ENCODE measurements at regions not wholly inside any gene's neighbourhood (a gene's known extent, or its start where the extent isn't known, plus 50 kb on each side); places are given as distances from the start of the nearest gene placed in this dataset.

GRCh38 chr13:84207509-84207908 is 325.2 kb upstream of the SLITRK1 start:
- Histone ChIP-seq H2AK9ac (replicated peaks; ENCODE audit: low read depth, low read length, poor library complexity) (no peak overlapping the region), H3K18ac (ENCODE audit: low read depth, low read length) (no peak overlapping the region), H2AFZ (replicated peaks; ENCODE audit: low read length, poor library complexity) (no peak overlapping the region), H3K4me2 (ENCODE audit: low read depth, low read length) (no peak overlapping the region), H3K36me3 (ENCODE audit: control insufficient read depth, insufficient read depth, low read length) (no peaks in the 10 kb centered on the region), H2BK20ac (ENCODE audit: low read depth, low read length) (no peak overlapping the region), H3K4me3 (ENCODE audit: insufficient read depth, low read depth, low read length) (no peak overlapping the region), H3K23ac (ENCODE audit: low read depth, low read length) (no peak overlapping the region), H2AK5ac (ENCODE audit: low read depth, low read length) (no peak overlapping the region), H4K20me1 (ENCODE audit: insufficient read depth, low read length) (no peaks in the 10 kb centered on the region), H4K8ac (ENCODE audit: low read depth in 2 of 2, low read length in 2 of 2) (no peak overlapping the region), H2BK5ac (ENCODE audit: low read depth, low read length, poor library complexity, severe bottlenecking) (no peak overlapping the region), H3K9me3 (ENCODE audit: control insufficient read depth, insufficient read depth, low read length) (peaks cover 3% of the 10 kb centered on the region; the same call in 1 of the 2 replicates), H2BK15ac (ENCODE audit: low read depth, low read length) (no peak overlapping the region), H4K5ac (ENCODE audit: low read depth, low read length) (no peak overlapping the region), H3K14ac (replicated peaks; ENCODE audit: low read depth, low read length) (no peak overlapping the region), H4K91ac (ENCODE audit: insufficient read depth, low read depth, low read length) (no peak overlapping the region), H3K56ac (ENCODE audit: extremely low read depth, insufficient read depth, low read length) (no peak overlapping the region), H3K79me1 (ENCODE audit: low read depth in 1 of 2, low read length in 2 of 2) (no peaks in the 10 kb centered on the region), H3K27ac (ENCODE audit: insufficient read depth, low read length) (no peak overlapping the region), H2BK120ac (ENCODE audit: low read depth, low read length) (no peak overlapping the region), H3K9ac (ENCODE audit: low read depth, low read length) (no peak overlapping the region), H3K9me1 (ENCODE audit: insufficient read depth, low read length) (no peaks in the 10 kb centered on the region), H3K4me1 (ENCODE audit: control insufficient read depth, insufficient read depth, low read length) (no peaks in the 10 kb centered on the region), H3K4ac (ENCODE audit: low read depth, low read length) (no peak overlapping the region), H3K27me3 (ENCODE audit: control insufficient read depth, insufficient read depth, low read length) (no peaks in the 10 kb centered on the region)
- ChIA-PET CTCF (no interaction called here), POLR2A (ENCODE audit: unreplicated experiment) (no interaction called here)
- in situ Hi-C loops (cut with MboI; ENCODE audit: low sequenced_read_pairs), result no loop called here
- ATAC-seq (ENCODE audit: low read depth) (no peak), DNase-seq (no peak)
- intact Hi-C loops (cut with micrococcal nuclease), result no loop called here
- dilution Hi-C loops (cut with HindIII; ENCODE audit: low sequenced_read_pairs, unreplicated experiment), result no loop called here
- BruUV-seq (replicated peaks), result no TSS peak
- TF ChIP-seq RCOR1 (IDR thresholded peaks at IDR 0.05; ENCODE audit: insufficient replicate concordance, low read length), result no peak
- TF ChIP-seq FOS (IDR thresholded peaks at IDR 0.05; ENCODE audit: low read depth, low read length), result no peak
- TF ChIP-seq BHLHE40 (IDR thresholded peaks at IDR 0.05; ENCODE audit: low read depth, low read length), result no peak
- no peak for TF ChIP-seq MAZ (IDR thresholded peaks at IDR 0.05; ENCODE audit: borderline replicate concordance, low read depth, low read length)
- no peak for TF ChIP-seq CHD1 (IDR thresholded peaks at IDR 0.05; ENCODE audit: low read depth, low read length)
- TF ChIP-seq MAFK (IDR thresholded peaks at IDR 0.05; ENCODE audit: low read depth, low read length), result no peak
- no peak for TF ChIP-seq NFE2L2 (IDR thresholded peaks at IDR 0.05; ENCODE audit: low read depth, low read length)
- TF ChIP-seq SMC3 (IDR thresholded peaks at IDR 0.05; ENCODE audit: low read depth, low read length), result no peak
- TF ChIP-seq RFX5 (IDR thresholded peaks at IDR 0.05; ENCODE audit: low read depth, low read length), result no peak
- TF ChIP-seq USF2 (IDR thresholded peaks at IDR 0.05; ENCODE audit: low read depth, low read length), result no peak
- no peak for TF ChIP-seq RAD21 (IDR thresholded peaks at IDR 0.05; ENCODE audit: low read length)
- WGBS, 2 experiments (ENCODE audit: extremely low coverage in 2 of 2, insufficient read length in 1 of 2), result no CpG with 5 or more reads among the region's 2 CpGs

Data from IMR-90 (cell line).